Activated T-cell treated with anti-CD3 and anti-CD28 coated beads for 1 hour (primary cell): ENCODE measurements at regions not wholly inside any gene's neighbourhood (a gene's known extent, or its start where the extent isn't known, plus 50 kb on each side); places are given as distances from the start of the nearest gene placed in this dataset.
"Not testable (repeated sequence)": the region's sequence is repeated elsewhere in the genome, so short reads cannot be mapped to it uniquely, and the experiment has no call there.

Source experiments
- DNase-seq: peaks from one replicate; pipeline ENCODE4 v3.0.0-alpha.2; 2020; ENCODE audit warnings: low read depth

- no peak for DNase-seq
Observed at GRCh38 chr6:130494729-130495128, 128.9 kb downstream of the TMEM200A start.

GRCh38 chr6:130500693-130501092 is 134.9 kb downstream of the TMEM200A start:
- DNase-seq: no peak

GRCh38 chr6:130503146-130503545 is 137.3 kb downstream of the TMEM200A start:
- no peak for DNase-seq

- no peak for DNase-seq
Observed at GRCh38 chr6:130505808-130506598, 140.2 kb downstream of the TMEM200A start.

GRCh38 chr6:130507005-130507665 is 141.3 kb downstream of the TMEM200A start:
- not testable (repeated sequence) for DNase-seq

GRCh38 chr6:130507666-130508028 is 141.8 kb downstream of the TMEM200A start:
- DNase-seq: no peak

GRCh38 chr6:130513770-130514169 is 148.0 kb downstream of the TMEM200A start:
- DNase-seq: no peak

- no peak for DNase-seq
Observed at GRCh38 chr6:130514712-130515111, 148.9 kb downstream of the TMEM200A start.

GRCh38 chr6:130515306-130515705 is 149.5 kb downstream of the TMEM200A start:
- no peak for DNase-seq

GRCh38 chr6:130516604-130517003 is 150.8 kb downstream of the TMEM200A start:
- DNase-seq: no peak

GRCh38 chr6:130517444-130517931 is 151.7 kb downstream of the TMEM200A start:
- no peak for DNase-seq

- no peak for DNase-seq
Observed at GRCh38 chr6:130518588-130518987, 152.8 kb downstream of the TMEM200A start.

GRCh38 chr6:130520221-130520620 is 154.4 kb downstream of the TMEM200A start:
- no peak for DNase-seq

- DNase-seq: no peak
Observed at GRCh38 chr6:130520801-130521200, 155.0 kb downstream of the TMEM200A start.

- DNase-seq: no peak
Observed at GRCh38 chr6:130524552-130524951, 158.7 kb downstream of the TMEM200A start.

GRCh38 chr6:130525408-130525807 is 159.6 kb downstream of the TMEM200A start:
- no peak for DNase-seq

GRCh38 chr6:130526466-130526865 is 160.6 kb downstream of the TMEM200A start:
- no peak for DNase-seq

- no peak for DNase-seq
Observed at GRCh38 chr6:130527173-130527572, 161.4 kb downstream of the TMEM200A start.

GRCh38 chr6:130529569-130530149 is 163.8 kb downstream of the TMEM200A start:
- no peak for DNase-seq

GRCh38 chr6:130534627-130535026 is 168.8 kb downstream of the TMEM200A start:
- DNase-seq: no peak

- no peak for DNase-seq
Observed at GRCh38 chr6:130535242-130535641, 169.4 kb downstream of the TMEM200A start.

GRCh38 chr6:130537447-130537846 is 171.6 kb downstream of the TMEM200A start:
- DNase-seq: no peak

GRCh38 chr6:130547723-130548122 is 181.9 kb downstream of the TMEM200A start:
- no peak for DNase-seq
